CD14-positive monocyte (primary cell): ENCODE measurements at regions not wholly inside any gene's neighbourhood (a gene's known extent, or its start where the extent isn't known, plus 50 kb on each side); places are given as distances from the start of the nearest gene placed in this dataset.

Experiments used
- DNase-seq, 3 donors: peaks; one replicate each; pipeline ENCODE4 v3.0.0-alpha.2; 2011 to 2022
- H2AFZ ChIP-seq: 2 replicates; pipeline ENCODE4 v1.6.0; 2012; ENCODE audit warnings: mild to moderate bottlenecking, low read depth, low read length, inconsistent platforms; ENCODE audit not compliant: insufficient read depth, poor library complexity, severe bottlenecking
- H3K27ac ChIP-seq, 2 donors: 1 replicate in 1 of 2; 2 replicates in 1 of 2; pipeline ENCODE4 v1.5.1; 2012 to 2013; ENCODE audit warnings: low read length in 2 of 2, control low read depth in 1 of 2, inconsistent platforms in 1 of 2, low read depth in 1 of 2, mild to moderate bottlenecking in 1 of 2
- H3K27me3 ChIP-seq, 2 donors: one replicate each; pipeline versions ENCODE4 v1.6.0 to v1.6.1; 2011 to 2013; ENCODE audit warnings: low read length in 2 of 2; ENCODE audit not compliant: control insufficient read depth in 2 of 2, insufficient read depth in 2 of 2
- H3K36me3 ChIP-seq, 2 donors: replicated peaks in 1 of 2; 1 replicate in 1 of 2; 2 replicates in 1 of 2; pipeline versions ENCODE4 v1.5.1 to v1.6.1; 2012 to 2013; ENCODE audit warnings: low read length in 2 of 2, control low read depth in 1 of 2, inconsistent platforms in 1 of 2, mild to moderate bottlenecking in 1 of 2; ENCODE audit not compliant: insufficient read depth in 2 of 2, control insufficient read depth in 1 of 2
- H3K4me1 ChIP-seq, 2 donors: 1 replicate in 1 of 2; 2 replicates in 1 of 2; pipeline versions ENCODE4 v1.5.1 to v1.6.1; 2012 to 2013; ENCODE audit warnings: low read length in 2 of 2, control low read depth in 1 of 2, inconsistent platforms in 1 of 2, mild to moderate bottlenecking in 1 of 2, moderate library complexity in 1 of 2; ENCODE audit not compliant: insufficient read depth in 2 of 2, control insufficient read depth in 1 of 2
- H3K4me2 ChIP-seq: replicated peaks from 2 replicates; pipeline ENCODE3; 2012; ENCODE audit warnings: low read length, moderate library complexity, mild to moderate bottlenecking; ENCODE audit not compliant: poor library complexity, severe bottlenecking; ENCODE audit errors: extremely low read depth
- H3K4me3 ChIP-seq, 3 experiments: fragments of 200-600 bp in 1 of 3; sonication (generic) in 1 of 3; replicated peaks in 1 of 3; 1 replicate in 2 of 3; 2 replicates in 1 of 3; pipeline ENCODE4 v1.5.1; 2011 to 2013; ENCODE audit warnings: low read length in 3 of 3, mild to moderate bottlenecking in 3 of 3, control low read depth in 2 of 3, low read depth in 2 of 3, inconsistent platforms in 1 of 3, moderate library complexity in 1 of 3
- H3K79me2 ChIP-seq: 2 replicates; pipeline ENCODE4 v1.6.0; 2012; ENCODE audit warnings: mild to moderate bottlenecking, control low read depth, inconsistent platforms, low read length, moderate library complexity; ENCODE audit not compliant: insufficient read depth
- H3K9ac ChIP-seq: 2 replicates; pipeline ENCODE4 v1.6.0; 2017; ENCODE audit warnings: low read length, mild to moderate bottlenecking; ENCODE audit not compliant: insufficient read depth, poor library complexity, severe bottlenecking
- H3K9me3 ChIP-seq, 2 donors: replicated peaks in 1 of 2; 1 replicate in 1 of 2; 2 replicates in 1 of 2; pipeline versions ENCODE4 v1.5.1 to v1.6.1; 2012 to 2013; ENCODE audit warnings: low read length in 2 of 2, control low read depth in 1 of 2; ENCODE audit not compliant: control insufficient read depth in 1 of 2, insufficient read depth in 1 of 2
- H4K20me1 ChIP-seq: 2 replicates; pipeline ENCODE4 v1.6.0; 2012; ENCODE audit warnings: mild to moderate bottlenecking, low read length, control low read depth, moderate library complexity; ENCODE audit not compliant: insufficient read depth
- H3K27ac Mint-ChIP-seq, 7 donors: one replicate each; pipeline ENCODE4 v1.8.0; 2020; ENCODE audit warnings: mild to moderate bottlenecking in 7 of 7, mixed read lengths in 7 of 7, moderate library complexity in 6 of 7, inconsistent platforms in 2 of 7
- H3K27me3 Mint-ChIP-seq, 3 donors: one replicate each; pipeline ENCODE4 v1.8.0; 2021 to 2022; ENCODE audit warnings: low read depth in 3 of 3, mild to moderate bottlenecking in 3 of 3, mixed read lengths in 3 of 3, moderate library complexity in 3 of 3, inconsistent platforms in 1 of 3
- H3K36me3 Mint-ChIP-seq, 2 donors: one replicate each; pipeline ENCODE4 v1.8.0; 2020; ENCODE audit warnings: mixed read lengths in 2 of 2, inconsistent platforms in 1 of 2, mild to moderate bottlenecking in 1 of 2
- H3K4me1 Mint-ChIP-seq: one replicate; pipeline ENCODE4 v1.8.0; 2020; ENCODE audit warnings: mild to moderate bottlenecking, mixed read lengths
- H3K4me3 Mint-ChIP-seq, 2 donors: one replicate each; pipeline ENCODE4 v1.8.0; 2020; ENCODE audit warnings: mild to moderate bottlenecking in 2 of 2, mixed read lengths in 2 of 2, moderate library complexity in 1 of 2
- H3K9me3 Mint-ChIP-seq, 7 donors: one replicate each; pipeline ENCODE4 v1.8.0; 2020 to 2022; ENCODE audit warnings: mixed read lengths in 7 of 7, mild to moderate bottlenecking in 6 of 7, moderate library complexity in 6 of 7, inconsistent platforms in 2 of 7
- CTCF ChIP-seq: fragments of 200-600 bp; IDR thresholded peaks from one replicate; pipeline ENCODE4 v1.8.0; 2022; ENCODE audit warnings: antibody characterized with exemption, mild to moderate bottlenecking
- WGBS: methylation state at CpG from one replicate; pipeline ENCODE4 v1.1.5; 2013; ENCODE audit warnings: missing lambda C conversion rate; ENCODE audit not compliant: insufficient coverage; 5-methylcytosine and 5-hydroxymethylcytosine counted together
- intact Hi-C, 2 donors: fragments of 100-400 bp; cut with micrococcal nuclease; formaldehyde crosslinking; loops; one replicate each; pipeline versions ENCODE4 v1.15.0 to v1.15.1; 2023

- no peak overlapping the region for H3K4me3 ChIP-seq
- H3K4me1 Mint-ChIP-seq: no peaks in the 10 kb centered on the region
- H3K79me2 ChIP-seq: no peaks in the 10 kb centered on the region
- no peaks in the 10 kb centered on the region for H3K36me3 ChIP-seq
- no CpG with 5 or more reads among the region's 1 CpG for WGBS
- H3K9ac ChIP-seq: no peak overlapping the region
- H3K4me2 ChIP-seq: no peak overlapping the region
- no peaks in the 10 kb centered on the region for H3K27me3 ChIP-seq
- no peaks in the 10 kb centered on the region for H3K4me1 ChIP-seq
- no peak overlapping the region for H3K27ac Mint-ChIP-seq
- H3K4me3 Mint-ChIP-seq: no peak overlapping the region
- no peak for DNase-seq
- peaks cover 0 to 14% (median 3%) of the 10 kb centered on the region in 7 donors for H3K9me3 Mint-ChIP-seq
- intact Hi-C loops: no loop called here
- no peak overlapping the region for H3K27ac ChIP-seq
- no peaks in the 10 kb centered on the region for H4K20me1 ChIP-seq
- peaks cover 0 to 12% of the 10 kb centered on the region in 2 donors for H3K9me3 ChIP-seq
- peaks cover 0 to 2% (median 0%) of the 10 kb centered on the region in 3 donors for H3K27me3 Mint-ChIP-seq
- no peak for TF ChIP-seq CTCF
- H3K36me3 Mint-ChIP-seq: no peaks in the 10 kb centered on the region
- H2AFZ ChIP-seq: no peak overlapping the region
Observed at GRCh38 chr13:89486065-89486464, 1814.9 kb downstream of the SLITRK5 start.

- Mint-ChIP-seq H3K4me3 (no peak overlapping the region), H3K36me3 (no peaks in the 10 kb centered on the region), H3K27ac (no peak overlapping the region), H3K9me3 (peaks cover 0 to 19% (median 3%) of the 10 kb centered on the region in 7 donors), H3K4me1 (no peaks in the 10 kb centered on the region), H3K27me3 (peaks cover 0 to 2% (median 0%) of the 10 kb centered on the region in 3 donors)
- no peaks in the 10 kb centered on the region for H3K4me1 ChIP-seq
- H2AFZ ChIP-seq: no peak overlapping the region
- no peaks in the 10 kb centered on the region for H3K36me3 ChIP-seq
- no peaks in the 10 kb centered on the region for H3K79me2 ChIP-seq
- peaks cover 0 to 12% of the 10 kb centered on the region in 2 donors for H3K9me3 ChIP-seq
- no peak overlapping the region for H3K4me3 ChIP-seq
- no peak overlapping the region for H3K27ac ChIP-seq
- H3K9ac ChIP-seq: no peak overlapping the region
- no peak overlapping the region for H3K4me2 ChIP-seq
- DNase-seq: no peak
- intact Hi-C loops: no loop called here
- no peaks in the 10 kb centered on the region for H3K27me3 ChIP-seq
- no peaks in the 10 kb centered on the region for H4K20me1 ChIP-seq
- WGBS: no CpG with 5 or more reads among the region's 1 CpG
- no peak for TF ChIP-seq CTCF
Observed at GRCh38 chr13:89486709-89487108, 1815.5 kb downstream of the SLITRK5 start.
